K562 (cell line): ENCODE measurements at regions not wholly inside any gene's neighbourhood (a gene's known extent, or its start where the extent isn't known, plus 50 kb on each side); places are given as distances from the start of the nearest gene placed in this dataset.

Experiments used
- SP2 ChIP-seq: IDR thresholded peaks from 2 replicates; pipeline ENCODE4 v1.6.1; 2011; ENCODE audit warnings: mild to moderate bottlenecking, low read depth, low read length, moderate library complexity; ENCODE audit not compliant: poor library complexity, severe bottlenecking; ENCODE audit errors: extremely low read depth
- ZBTB7A ChIP-seq: IDR thresholded peaks from 2 replicates; pipeline ENCODE4 v1.6.1; 2011; ENCODE audit warnings: low read depth, mild to moderate bottlenecking, low read length, moderate library complexity, borderline replicate concordance; ENCODE audit not compliant: control insufficient read depth
- TF ChIP-seq, protein P1 (sequence below), 2 experiments: fragments of 450-650 bp; IDR thresholded peaks; 2 replicates each; pipeline ENCODE4 v1.6.1; 2016; ENCODE audit warnings: mild to moderate bottlenecking in 2 of 2, borderline replicate concordance in 1 of 2, low read depth in 1 of 2, moderate library complexity in 1 of 2
- TF ChIP-seq, protein P2 (sequence below): fragments of 450-650 bp; formaldehyde crosslinking; IDR thresholded peaks from 2 replicates; pipeline ENCODE4 v1.4.0; 2020; ENCODE audit warnings: mild to moderate bottlenecking

DNA sequence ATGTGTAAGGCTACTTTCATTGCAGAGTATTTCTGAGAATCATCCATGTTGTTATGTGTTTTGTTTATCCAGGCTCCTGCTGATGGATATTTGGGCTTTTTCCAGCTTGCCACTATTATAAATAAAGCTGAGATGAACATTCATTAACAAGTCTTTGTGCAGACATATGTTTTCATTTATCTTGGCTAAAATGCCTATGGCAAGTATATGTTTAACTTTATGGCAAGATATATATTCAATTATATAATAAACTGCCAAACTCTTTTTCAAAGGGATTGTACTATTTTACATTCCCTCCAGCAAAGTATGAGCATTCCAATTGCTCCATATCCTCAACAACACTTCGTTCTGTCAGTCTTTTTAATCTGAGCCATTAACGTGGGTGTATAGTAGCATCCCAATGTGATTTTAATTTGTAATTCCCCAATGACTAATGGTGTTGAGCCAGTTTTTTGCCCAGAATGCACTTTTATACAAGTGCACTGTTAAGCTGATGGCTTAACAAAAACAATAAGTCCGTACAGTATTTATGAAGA, 452.4 kb downstream of the SHQ1 start:
- TF ChIP-seq, protein P1, sequence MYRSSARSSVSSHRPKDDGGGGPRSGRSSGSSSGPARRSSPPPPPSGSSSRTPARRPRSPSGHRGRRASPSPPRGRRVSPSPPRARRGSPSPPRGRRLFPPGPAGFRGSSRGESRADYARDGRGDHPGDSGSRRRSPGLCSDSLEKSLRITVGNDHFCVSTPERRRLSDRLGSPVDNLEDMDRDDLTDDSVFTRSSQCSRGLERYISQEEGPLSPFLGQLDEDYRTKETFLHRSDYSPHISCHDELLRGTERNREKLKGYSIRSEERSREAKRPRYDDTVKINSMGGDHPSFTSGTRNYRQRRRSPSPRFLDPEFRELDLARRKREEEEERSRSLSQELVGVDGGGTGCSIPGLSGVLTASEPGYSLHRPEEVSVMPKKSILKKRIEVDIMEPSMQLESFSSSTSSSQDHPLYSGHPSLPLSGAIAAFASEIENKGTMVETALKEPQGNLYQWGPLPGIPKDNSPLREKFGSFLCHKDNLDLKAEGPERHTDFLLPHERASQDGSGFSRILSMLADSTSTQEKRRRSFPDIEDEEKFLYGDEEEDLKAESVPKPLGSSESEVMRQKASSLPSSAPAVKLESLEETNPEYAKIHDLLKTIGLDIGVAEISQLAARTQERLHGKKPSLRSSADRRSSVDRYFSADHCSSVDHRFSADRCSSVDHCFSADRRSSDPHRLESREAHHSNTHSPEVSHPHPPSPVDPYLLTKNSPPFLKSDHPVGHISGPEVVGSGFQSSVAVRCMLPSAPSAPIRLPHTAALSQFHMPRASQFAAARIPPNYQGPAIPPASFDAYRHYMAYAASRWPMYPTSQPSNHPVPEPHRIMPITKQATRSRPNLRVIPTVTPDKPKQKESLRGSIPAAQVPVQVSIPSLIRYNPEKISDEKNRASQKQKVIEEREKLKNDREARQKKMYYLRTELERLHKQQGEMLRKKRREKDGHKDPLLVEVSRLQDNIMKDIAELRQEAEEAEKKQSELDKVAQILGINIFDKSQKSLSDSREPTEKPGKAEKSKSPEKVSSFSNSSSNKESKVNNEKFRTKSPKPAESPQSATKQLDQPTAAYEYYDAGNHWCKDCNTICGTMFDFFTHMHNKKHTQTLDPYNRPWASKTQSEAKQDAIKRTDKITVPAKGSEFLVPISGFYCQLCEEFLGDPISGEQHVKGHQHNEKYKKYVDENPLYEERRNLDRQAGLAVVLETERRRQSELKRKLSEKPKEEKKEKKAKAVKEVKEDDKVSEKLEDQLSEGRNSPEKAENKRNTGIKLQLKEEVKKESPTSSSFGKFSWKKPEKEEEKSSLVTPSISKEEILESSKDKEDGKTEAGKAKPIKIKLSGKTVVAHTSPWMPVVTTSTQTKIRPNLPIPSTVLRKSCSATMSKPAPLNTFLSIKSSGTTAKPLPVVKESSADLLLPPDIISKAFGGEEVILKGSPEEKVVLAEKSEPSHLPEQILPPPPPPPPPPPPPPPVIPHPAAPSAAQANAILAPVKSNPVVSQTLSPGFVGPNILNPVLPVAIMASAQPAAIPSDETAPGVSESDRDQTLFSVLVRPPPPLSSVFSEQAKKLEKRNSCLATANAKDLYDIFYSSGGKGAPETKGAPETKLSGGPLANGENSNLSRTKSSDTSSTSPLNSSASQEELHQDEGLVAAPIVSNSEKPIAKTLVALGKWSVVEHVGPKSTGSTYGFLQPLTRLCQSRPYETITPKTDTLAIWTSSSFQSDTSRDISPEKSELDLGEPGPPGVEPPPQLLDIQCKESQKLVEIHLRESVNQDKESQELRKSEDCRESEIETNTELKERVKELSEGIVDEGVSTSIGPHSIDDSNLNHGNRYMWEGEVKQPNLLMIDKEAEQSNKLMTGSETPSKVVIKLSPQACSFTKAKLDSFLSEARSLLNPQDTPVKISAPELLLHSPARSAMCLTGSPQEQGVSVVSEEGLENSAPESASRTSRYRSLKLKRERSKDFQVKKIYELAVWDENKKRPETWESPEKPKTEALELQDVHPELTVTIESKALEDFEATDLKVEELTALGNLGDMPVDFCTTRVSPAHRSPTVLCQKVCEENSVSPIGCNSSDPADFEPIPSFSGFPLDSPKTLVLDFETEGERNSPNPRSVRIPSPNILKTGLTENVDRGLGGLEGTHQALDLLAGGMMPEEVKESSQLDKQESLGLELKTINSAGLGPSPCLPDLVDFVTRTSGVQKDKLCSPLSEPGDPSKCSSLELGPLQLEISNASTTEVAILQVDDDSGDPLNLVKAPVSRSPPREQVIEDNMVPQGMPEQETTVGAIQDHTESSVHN (IDR thresholded peaks at IDR 0.05; ENCODE audit: borderline replicate concordance in 1 of 2, low read depth in 1 of 2): no peak
- TF ChIP-seq SP2 (no peak), ZBTB7A (no peak)
- TF ChIP-seq, protein P2, sequence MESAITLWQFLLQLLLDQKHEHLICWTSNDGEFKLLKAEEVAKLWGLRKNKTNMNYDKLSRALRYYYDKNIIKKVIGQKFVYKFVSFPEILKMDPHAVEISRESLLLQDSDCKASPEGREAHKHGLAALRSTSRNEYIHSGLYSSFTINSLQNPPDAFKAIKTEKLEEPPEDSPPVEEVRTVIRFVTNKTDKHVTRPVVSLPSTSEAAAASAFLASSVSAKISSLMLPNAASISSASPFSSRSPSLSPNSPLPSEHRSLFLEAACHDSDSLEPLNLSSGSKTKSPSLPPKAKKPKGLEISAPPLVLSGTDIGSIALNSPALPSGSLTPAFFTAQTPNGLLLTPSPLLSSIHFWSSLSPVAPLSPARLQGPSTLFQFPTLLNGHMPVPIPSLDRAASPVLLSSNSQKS (CRISPR knock-in tag): no peak
